H1 (cell line): ENCODE measurements at regions not wholly inside any gene's neighbourhood (a gene's known extent, or its start where the extent isn't known, plus 50 kb on each side); places are given as distances from the start of the nearest gene placed in this dataset.

ENCODE experiments used
- CTCF ChIA-PET: fragments of 300-600 bp; sonication (Branson Sonifier 250); formaldehyde crosslinking; loops from one replicate; lab custom pipeline; 2021; ENCODE audit not compliant: partially characterized antibody; lab: Charles Lee
- POLR2A ChIA-PET: fragments of 300-600 bp; sonication (Branson Sonifier 250); formaldehyde crosslinking; loops from one replicate; lab custom pipeline; 2021; ENCODE audit warnings: inconsistent platforms; ENCODE audit not compliant: partially characterized antibody; lab: Charles Lee
- DNase-seq, 2 experiments: peaks; one replicate each; pipeline versions ENCODE4 v3.0.0 to v3.0.0-alpha.2; 2010 to 2022; ENCODE audit warnings: low spot score in 2 of 2, low read depth in 1 of 2, mixed read lengths in 1 of 2
- FAIRE-seq: peaks from 2 replicates; lab custom pipeline; 2011; peaks lifted over from hg19 to GRCh38; lab: Jason Lieb, UNC
- H2AFZ ChIP-seq: 2 replicates; pipeline ENCODE4 v1.8.1; 2012; ENCODE audit warnings: low read length, inconsistent platforms
- H2AK5ac ChIP-seq: 2 replicates; pipeline ENCODE4 v1.6.1; 2013; ENCODE audit warnings: low read depth, low read length
- H2BK120ac ChIP-seq: replicated peaks from 2 replicates; pipeline ENCODE3; 2013; ENCODE audit warnings: low read depth, low read length, inconsistent platforms
- H2BK12ac ChIP-seq: 2 replicates; pipeline ENCODE4 v1.6.1; 2013; ENCODE audit warnings: low read depth, low read length
- H2BK15ac ChIP-seq: 2 replicates; pipeline ENCODE4 v1.6.1; 2013; ENCODE audit warnings: low read length
- H2BK20ac ChIP-seq: 2 replicates; pipeline ENCODE4 v1.6.1; 2013; ENCODE audit warnings: low read length
- H2BK5ac ChIP-seq: 2 replicates; pipeline ENCODE4 v1.6.1; 2013; ENCODE audit warnings: low read depth, low read length
- H3K14ac ChIP-seq: 2 replicates; pipeline ENCODE4 v1.6.1; 2013; ENCODE audit warnings: inconsistent platforms; ENCODE audit not compliant: insufficient read length
- H3K18ac ChIP-seq: 2 replicates; pipeline ENCODE4 v1.6.1; 2013; ENCODE audit warnings: low read length; ENCODE audit errors: extremely low read depth
- H3K23ac ChIP-seq: 2 replicates; pipeline ENCODE4 v1.6.1; 2013; ENCODE audit warnings: inconsistent platforms; ENCODE audit not compliant: insufficient read length
- H3K23me2 ChIP-seq: 2 replicates; pipeline ENCODE4 v1.6.1; 2013; ENCODE audit warnings: low read depth, low read length
- H3K27ac ChIP-seq: 2 replicates; pipeline ENCODE4 v1.6.1; 2011; ENCODE audit warnings: low read depth, low read length, inconsistent platforms
- H3K27me3 ChIP-seq, 4 experiments: replicated peaks in 1 of 4; 1 replicate in 1 of 4; 2 replicates in 3 of 4; pipeline versions ENCODE4 v1.6.1 to v1.8.1; 2011 to 2013; ENCODE audit warnings: low read length in 3 of 4, mild to moderate bottlenecking in 3 of 4, inconsistent platforms in 2 of 4, mixed read lengths in 2 of 4, moderate library complexity in 1 of 4; ENCODE audit not compliant: control insufficient read depth in 3 of 4, insufficient read depth in 3 of 4; ENCODE audit errors: extremely low read depth in 1 of 4
- H3K36me3 ChIP-seq, 4 experiments: 2 replicates each; pipeline versions ENCODE4 v1.6.1 to v1.8.1; 2011 to 2013; ENCODE audit warnings: mild to moderate bottlenecking in 4 of 4, low read length in 3 of 4, moderate library complexity in 2 of 4, control low read depth in 1 of 4, inconsistent platforms in 1 of 4; ENCODE audit not compliant: insufficient read depth in 4 of 4, control insufficient read depth in 2 of 4
- H3K4ac ChIP-seq: replicated peaks from 2 replicates; pipeline ENCODE3; 2013; ENCODE audit warnings: low read length, low read depth, mixed read lengths, inconsistent platforms; ENCODE audit not compliant: insufficient read length
- H3K4me1 ChIP-seq, 4 experiments: replicated peaks in 1 of 4; 1 replicate in 1 of 4; 2 replicates in 3 of 4; pipeline versions ENCODE4 v1.6.1 to v1.8.1; 2011 to 2013; ENCODE audit warnings: low read length in 3 of 4, inconsistent platforms in 2 of 4, mixed read lengths in 1 of 4; ENCODE audit not compliant: insufficient read depth in 4 of 4, control insufficient read depth in 3 of 4
- H3K4me2 ChIP-seq, 2 experiments: 2 replicates each; pipeline versions ENCODE4 v1.6.1 to v1.8.1; 2011 to 2013; ENCODE audit warnings: low read depth in 2 of 2, low read length in 2 of 2, control low read depth in 1 of 2, inconsistent platforms in 1 of 2, mild to moderate bottlenecking in 1 of 2; ENCODE audit not compliant: insufficient read depth in 1 of 2
- H3K4me3 ChIP-seq, 4 experiments: fragments of 200-600, 300-600 bp in 1 of 4; sonication (generic), shearing (Covaris generic), sonication (Bioruptor Twin) in 1 of 4; 2 replicates each; pipeline versions ENCODE4 v1.5.1 to v1.8.1; 2011 to 2016; ENCODE audit warnings: low read length in 4 of 4, low read depth in 3 of 4, control low read depth in 2 of 4, inconsistent platforms in 2 of 4, mild to moderate bottlenecking in 2 of 4, mixed read lengths in 1 of 4, moderate library complexity in 1 of 4; ENCODE audit not compliant: insufficient read depth in 2 of 4; ENCODE audit errors: extremely low read depth in 1 of 4
- H3K56ac ChIP-seq: replicated peaks from 2 replicates; pipeline ENCODE3; 2013; ENCODE audit warnings: low read depth, mild to moderate bottlenecking, mixed read lengths, low read length, inconsistent platforms; ENCODE audit not compliant: insufficient read length
- H3K79me1 ChIP-seq: 2 replicates; pipeline ENCODE4 v1.6.1; 2013; ENCODE audit warnings: low read depth, low read length, control low read depth
- H3K79me2 ChIP-seq, 2 experiments: 2 replicates each; pipeline versions ENCODE4 v1.6.1 to v1.8.1; 2012 to 2013; ENCODE audit warnings: low read length in 2 of 2, mild to moderate bottlenecking in 2 of 2, inconsistent platforms in 1 of 2; ENCODE audit not compliant: insufficient read depth in 2 of 2, control insufficient read depth in 1 of 2
- H3K9ac ChIP-seq, 4 experiments: replicated peaks in 1 of 4; 1 replicate in 1 of 4; 2 replicates in 3 of 4; pipeline versions ENCODE4 v1.6.1 to v1.8.1; 2011 to 2013; ENCODE audit warnings: low read depth in 3 of 4, low read length in 3 of 4, control low read depth in 2 of 4, mild to moderate bottlenecking in 2 of 4, moderate library complexity in 2 of 4, inconsistent platforms in 1 of 4; ENCODE audit errors: extremely low read depth in 1 of 4
- H3K9me3 ChIP-seq, 2 experiments: 2 replicates each; pipeline versions ENCODE4 v1.6.1 to v1.8.1; 2012 to 2013; ENCODE audit warnings: mild to moderate bottlenecking in 2 of 2, moderate library complexity in 2 of 2, control low read depth in 1 of 2, inconsistent platforms in 1 of 2, low read depth in 1 of 2, low read length in 1 of 2, mixed read lengths in 1 of 2; ENCODE audit not compliant: insufficient read depth in 2 of 2
- H4K20me1 ChIP-seq, 2 experiments: replicated peaks in 1 of 2; 2 replicates each; pipeline versions ENCODE3 to v1.8.1; 2011 to 2013; ENCODE audit warnings: inconsistent platforms in 2 of 2, low read length in 2 of 2, mild to moderate bottlenecking in 1 of 2; ENCODE audit not compliant: insufficient read depth in 2 of 2, control insufficient read depth in 1 of 2
- H4K5ac ChIP-seq: 2 replicates; pipeline ENCODE4 v1.6.1; 2013; ENCODE audit warnings: low read length, low read depth, mixed read lengths, inconsistent platforms; ENCODE audit not compliant: insufficient read length
- H4K8ac ChIP-seq: 2 replicates; pipeline ENCODE4 v1.8.0; 2013; ENCODE audit warnings: mild to moderate bottlenecking, moderate library complexity, low read length, inconsistent platforms; ENCODE audit not compliant: insufficient read depth; ENCODE audit errors: extremely low read depth
- H4K91ac ChIP-seq: replicated peaks from 2 replicates; pipeline ENCODE3; 2013; ENCODE audit warnings: low read length, mixed read lengths, inconsistent platforms; ENCODE audit not compliant: insufficient read length
- ASH2L ChIP-seq: fragments of 200-600, 300-600 bp; sonication (generic); IDR thresholded peaks from one replicate; pipeline ENCODE4 v1.7.1; 2017; ENCODE audit warnings: low read length
- CBX5 ChIP-seq: fragments of 300-800, 300-1000 bp; sonication (generic); IDR thresholded peaks from 2 replicates; pipeline ENCODE4 v1.7.1; 2016; ENCODE audit warnings: antibody characterized with exemption, low read length, low read depth
- EZH2 ChIP-seq: fragments of 200-600 bp; sonication (generic); IDR thresholded peaks from 2 replicates; pipeline ENCODE4 v1.7.1; 2012; ENCODE audit warnings: low read depth, mild to moderate bottlenecking, moderate library complexity, low read length, inconsistent platforms; ENCODE audit not compliant: severe bottlenecking
- GTF2F1 ChIP-seq: IDR thresholded peaks from 2 replicates; pipeline ENCODE4 v1.6.1; 2012; ENCODE audit warnings: low read depth, low read length, improper control_type of control experiment, borderline replicate concordance
- JUN ChIP-seq: IDR thresholded peaks from 2 replicates; pipeline ENCODE4 v1.6.1; 2011; ENCODE audit warnings: low read depth, mild to moderate bottlenecking, improper control_type of control experiment, low read length
- KDM5A ChIP-seq: fragments of 200-600 bp; IDR thresholded peaks from 2 replicates; pipeline ENCODE4 v1.7.1; 2012; ENCODE audit warnings: mild to moderate bottlenecking, low read length, inconsistent platforms, mixed read lengths
- PHF8 ChIP-seq: fragments of 200-600 bp; sonication (generic); conservative IDR thresholded peaks from 2 replicates; pipeline ENCODE4 v1.7.1; 2012; ENCODE audit warnings: low read depth, mild to moderate bottlenecking, inconsistent platforms, low read length, moderate library complexity
- RNF2 ChIP-seq: fragments of 200-900, 300-1000 bp; sonication (generic); IDR thresholded peaks from 2 replicates; pipeline ENCODE4 v1.7.1; 2016; ENCODE audit warnings: borderline replicate concordance, low read depth, mild to moderate bottlenecking, antibody characterized with exemption, low read length; ENCODE audit not compliant: poor library complexity, severe bottlenecking; ENCODE audit errors: missing control alignments
- SIN3A ChIP-seq, 2 experiments: IDR thresholded peaks in 1 of 2; conservative IDR thresholded peaks in 1 of 2; 2 replicates each; pipeline ENCODE4 v1.6.1; 2011 to 2012; ENCODE audit warnings: low read length in 2 of 2, improper control_type of control experiment in 1 of 2, low read depth in 1 of 2, mild to moderate bottlenecking in 1 of 2
- SP1 ChIP-seq: IDR thresholded peaks from 2 replicates; pipeline ENCODE4 v1.6.1; 2011; ENCODE audit warnings: low read depth, low read length
- SP4 ChIP-seq: IDR thresholded peaks from 2 replicates; pipeline ENCODE4 v1.6.1; 2012; ENCODE audit warnings: low read length, inconsistent platforms
- TAF1 ChIP-seq: IDR thresholded peaks from 2 replicates; pipeline ENCODE4 v1.6.1; 2011; ENCODE audit warnings: mild to moderate bottlenecking, low read depth, low read length
- TBP ChIP-seq: IDR thresholded peaks from 2 replicates; pipeline ENCODE4 v1.6.1; 2011; ENCODE audit warnings: low read depth, low read length, improper control_type of control experiment
- ZNF274 ChIP-seq: IDR thresholded peaks from 2 replicates; pipeline ENCODE4 v1.7.0; 2012; ENCODE audit warnings: low read length, borderline replicate concordance; ENCODE audit errors: extremely low read depth
- WGBS, 2 experiments: shearing (Covaris generic) in 1 of 2; methylation state at CpG; one replicate each; pipeline versions ENCODE4 v1.1.6 to v1.1.7; 2013 to 2015; ENCODE audit warnings: low lambda C conversion rate in 2 of 2, mixed read lengths in 2 of 2, inconsistent platforms in 1 of 2, low coverage in 1 of 2, missing lambda C conversion rate in 1 of 2; ENCODE audit not compliant: insufficient replicate concordance in 2 of 2, insufficient coverage in 1 of 2, insufficient read length in 1 of 2; ENCODE audit errors: extremely low coverage in 1 of 2, missing lambda C conversion rate in 1 of 2; 5-methylcytosine and 5-hydroxymethylcytosine counted together
- TF ChIP-seq, protein P1 (sequence below): IDR thresholded peaks from 2 replicates; pipeline ENCODE4 v1.6.1; 2012; ENCODE audit warnings: inconsistent platforms

DNA sequence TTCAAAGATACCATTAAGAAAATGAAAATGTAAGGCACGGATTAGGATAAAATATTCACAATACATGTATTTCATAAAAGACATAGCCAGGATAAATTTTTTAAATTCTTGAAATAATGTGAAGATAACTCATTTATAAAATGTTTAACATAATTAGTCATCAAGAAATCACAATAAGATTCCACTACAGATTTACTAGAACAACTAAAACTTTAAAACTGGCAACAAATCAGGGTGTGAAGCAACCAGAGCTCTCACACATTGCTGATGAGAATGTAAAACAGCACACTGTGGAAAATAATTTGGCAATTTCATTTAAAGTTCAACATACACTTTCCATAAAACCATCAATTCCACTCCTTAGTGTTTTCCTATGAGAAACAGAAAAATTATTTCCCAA lies 89.6 kb upstream of the UBE2E3 start:
- no peak overlapping the region for H3K18ac ChIP-seq
- H3K4me3 ChIP-seq = no peak overlapping the region
- no peaks in the 10 kb centered on the region for H3K4me1 ChIP-seq
- H2BK120ac ChIP-seq = no peak overlapping the region
- no peak overlapping the region for H3K14ac ChIP-seq
- no peak overlapping the region for H3K27ac ChIP-seq
- H3K23me2 ChIP-seq = no peaks in the 10 kb centered on the region
- H2BK15ac ChIP-seq = no peak overlapping the region
- H4K8ac ChIP-seq = no peak overlapping the region
- H2AFZ ChIP-seq = no peak overlapping the region
- no peak overlapping the region for H3K9ac ChIP-seq
- no peaks in the 10 kb centered on the region for H3K79me2 ChIP-seq
- no peak overlapping the region for H4K5ac ChIP-seq
- H3K4ac ChIP-seq = no peak overlapping the region
- TF ChIP-seq ASH2L (no peak), PHF8 (no peak), RNF2 (no peak), TBP (no peak), TAF1 (no peak), KDM5A (no peak), SP4 (no peak), EZH2 (no peak), SIN3A (conservative IDR thresholded peaks at IDR 0.05 in 1 of 2, IDR thresholded peaks at IDR 0.05 in 1 of 2; ENCODE audit: low read depth in 1 of 2, low read length in 2 of 2) (no peak), CBX5 (no peak), GTF2F1 (no peak), JUN (no peak), ZNF274 (no peak), SP1 (no peak)
- TF ChIP-seq, protein P1, sequence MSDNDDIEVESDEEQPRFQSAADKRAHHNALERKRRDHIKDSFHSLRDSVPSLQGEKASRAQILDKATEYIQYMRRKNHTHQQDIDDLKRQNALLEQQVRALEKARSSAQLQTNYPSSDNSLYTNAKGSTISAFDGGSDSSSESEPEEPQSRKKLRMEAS = no peak
- no peak overlapping the region for H2BK12ac ChIP-seq
- 87% methylated on average over 1 of the region's 1 CpG; no CpG with 5 or more reads in 1 of the 2 experiments for WGBS, 2 experiments
- no peaks in the 10 kb centered on the region for H3K9me3 ChIP-seq
- no peak overlapping the region for H4K91ac ChIP-seq
- H4K20me1 ChIP-seq = no peaks in the 10 kb centered on the region
- CTCF ChIA-PET = no interaction called here
- no peaks in the 10 kb centered on the region for H3K27me3 ChIP-seq
- no peak overlapping the region for H3K56ac ChIP-seq
- H3K79me1 ChIP-seq = no peaks in the 10 kb centered on the region
- H2BK20ac ChIP-seq = no peak overlapping the region
- H2AK5ac ChIP-seq = no peak overlapping the region
- no peak for DNase-seq
- POLR2A ChIA-PET = no interaction called here
- no peak overlapping the region for H3K4me2 ChIP-seq
- no peak overlapping the region for H2BK5ac ChIP-seq
- no peaks in the 10 kb centered on the region for H3K36me3 ChIP-seq
- FAIRE-seq = no peak
- H3K23ac ChIP-seq = no peak overlapping the region
